Testis (tissue), 2 donors: ENCODE measurements at regions not wholly inside any gene's neighbourhood (a gene's known extent, or its start where the extent isn't known, plus 50 kb on each side); places are given as distances from the start of the nearest gene placed in this dataset.
"Not testable (repeated sequence)": the region's sequence is repeated elsewhere in the genome, so short reads cannot be mapped to it uniquely, and the experiment has no call there.

Source experiments
- DNase-seq: peaks from one replicate; pipeline ENCODE4 v3.0.0-alpha.2; 2019
- H3K27ac ChIP-seq, 2 donors: fragments of 200-600 bp; sonication (generic); one replicate each; pipeline ENCODE4 v1.5.1; 2019
- H3K27me3 ChIP-seq: fragments of 200-600 bp; sonication (generic); one replicate; pipeline ENCODE4 v1.5.1; 2019
- H3K36me3 ChIP-seq: fragments of 200-600 bp; sonication (generic); one replicate; pipeline ENCODE4 v1.5.1; 2017; ENCODE audit warnings: low read depth; ENCODE audit errors: missing control alignments
- H3K4me1 ChIP-seq: fragments of 200-600 bp; sonication (generic); one replicate; pipeline ENCODE4 v1.5.1; 2019
- H3K4me3 ChIP-seq, 2 donors: fragments of 200-600 bp; sonication (generic); one replicate each; pipeline ENCODE4 v1.5.1; 2017 to 2019
- H3K9me3 ChIP-seq: fragments of 200-600 bp; sonication (generic); one replicate; pipeline ENCODE4 v1.5.1; 2017
- CTCF ChIP-seq, 3 experiments: fragments of 450-650 bp in 2 of 3; fragments of 200-600 bp in 1 of 3; sonication (generic) in 1 of 3; IDR thresholded peaks; one replicate each; pipeline ENCODE4 v1.5.1; 2016 to 2019; ENCODE audit warnings: antibody characterized with exemption in 3 of 3, mild to moderate bottlenecking in 2 of 3, moderate library complexity in 1 of 3
- POLR2A ChIP-seq: fragments of 450-650 bp; IDR thresholded peaks from one replicate; pipeline ENCODE4 v1.6.1; 2017; ENCODE audit warnings: antibody characterized with exemption, mild to moderate bottlenecking, moderate library complexity
- WGBS, 2 donors: methylation state at CpG; one replicate each; pipeline ENCODE4 v1.1.5; 2018; 5-methylcytosine and 5-hydroxymethylcytosine counted together
- intact Hi-C: fragments of 100-400 bp; cut with DNase I; formaldehyde crosslinking; loops from one replicate; pipeline ENCODE4 v1.15.1; 2023; ENCODE audit warnings: low total_unique reads

- Histone ChIP-seq H3K4me3 (no peak overlapping the region), H3K27ac (no peak overlapping the region), H3K4me1 (no peaks in the 10 kb centered on the region), H3K36me3 (no peaks in the 10 kb centered on the region), H3K9me3 (no peaks in the 10 kb centered on the region), H3K27me3 (no peaks in the 10 kb centered on the region)
- no peak for DNase-seq
- intact Hi-C loops = no loop called here
- TF ChIP-seq CTCF (IDR thresholded peaks at IDR 0.05) = no peak
- 89 to 100% methylated on average over 1 of the region's 1 CpG for WGBS, 2 donors
Measured at GRCh38 chr5:66291771-66292170, 147.7 kb downstream of the SREK1 start.

GRCh38 chr5:66293851-66294250, 149.8 kb downstream of the SREK1 start:
- H3K4me3 ChIP-seq, H3K27me3 ChIP-seq, H3K9me3 ChIP-seq, H3K4me1 ChIP-seq, intact Hi-C loops, DNase-seq, H3K27ac ChIP-seq, H3K36me3 ChIP-seq: not testable (repeated sequence)
- WGBS, 2 donors = 88 to 96% methylated on average over 9 to 10 of the region's 10 CpGs

- DNase-seq = no peak
- H3K4me3 ChIP-seq = no peak overlapping the region
- H3K27ac ChIP-seq = no peak overlapping the region
- H3K4me1 ChIP-seq = no peaks in the 10 kb centered on the region
- H3K9me3 ChIP-seq = no peaks in the 10 kb centered on the region
- H3K27me3 ChIP-seq = no peaks in the 10 kb centered on the region
- 91 to 98% methylated on average over 2 of the region's 2 CpGs for WGBS, 2 donors
- no peaks in the 10 kb centered on the region for H3K36me3 ChIP-seq
- intact Hi-C loops = no loop called here
- TF ChIP-seq CTCF (IDR thresholded peaks at IDR 0.05) = no peak
- no peak for TF ChIP-seq POLR2A
Measured at GRCh38 chr5:66299463-66299862, 155.4 kb downstream of the SREK1 start.

GRCh38 chr5:66302344-66302743, 158.2 kb downstream of the SREK1 start:
- TF ChIP-seq CTCF (IDR thresholded peaks at IDR 0.05) = no peak
- TF ChIP-seq POLR2A = no peak
- DNase-seq = no peak
- Histone ChIP-seq H3K4me1 (no peaks in the 10 kb centered on the region), H3K27me3 (no peaks in the 10 kb centered on the region), H3K36me3 (no peaks in the 10 kb centered on the region), H3K4me3 (no peak overlapping the region), H3K9me3 (no peaks in the 10 kb centered on the region), H3K27ac (no peak overlapping the region)
- WGBS, 2 donors = 95 to 97% methylated on average over 5 to 12 of the region's 12 CpGs
- intact Hi-C loops = loop anchor here (10.0 kb wide), 1 partner anchor 452 kb away; no protein-coding TSS in a partner anchor

GRCh38 chr5:66306105-66306843, 162.2 kb downstream of the SREK1 start:
- Histone ChIP-seq H3K9me3 (no peaks in the 10 kb centered on the region), H3K27me3 (no peaks in the 10 kb centered on the region), H3K36me3 (no peaks in the 10 kb centered on the region), H3K27ac (no peak overlapping the region), H3K4me1 (no peaks in the 10 kb centered on the region), H3K4me3 (no peak overlapping the region)
- intact Hi-C loops = loop anchor here (10.0 kb wide), 1 partner anchor 449 kb away; no protein-coding TSS in a partner anchor
- 25 to 32% methylated on average over 9 of the region's 9 CpGs for WGBS, 2 donors
- DNase-seq = peak; percentile 75
- peak; percentile 53 to 67 (median 65) for TF ChIP-seq CTCF (IDR thresholded peaks at IDR 0.05)
- no peak for TF ChIP-seq POLR2A
